ENCODE measurements at regions not wholly inside any gene's neighbourhood (a gene's known extent, or its start where the extent isn't known, plus 50 kb on each side); places are given as distances from the start of the nearest gene placed in this dataset.

- TF ChIP-seq, protein P1, sequence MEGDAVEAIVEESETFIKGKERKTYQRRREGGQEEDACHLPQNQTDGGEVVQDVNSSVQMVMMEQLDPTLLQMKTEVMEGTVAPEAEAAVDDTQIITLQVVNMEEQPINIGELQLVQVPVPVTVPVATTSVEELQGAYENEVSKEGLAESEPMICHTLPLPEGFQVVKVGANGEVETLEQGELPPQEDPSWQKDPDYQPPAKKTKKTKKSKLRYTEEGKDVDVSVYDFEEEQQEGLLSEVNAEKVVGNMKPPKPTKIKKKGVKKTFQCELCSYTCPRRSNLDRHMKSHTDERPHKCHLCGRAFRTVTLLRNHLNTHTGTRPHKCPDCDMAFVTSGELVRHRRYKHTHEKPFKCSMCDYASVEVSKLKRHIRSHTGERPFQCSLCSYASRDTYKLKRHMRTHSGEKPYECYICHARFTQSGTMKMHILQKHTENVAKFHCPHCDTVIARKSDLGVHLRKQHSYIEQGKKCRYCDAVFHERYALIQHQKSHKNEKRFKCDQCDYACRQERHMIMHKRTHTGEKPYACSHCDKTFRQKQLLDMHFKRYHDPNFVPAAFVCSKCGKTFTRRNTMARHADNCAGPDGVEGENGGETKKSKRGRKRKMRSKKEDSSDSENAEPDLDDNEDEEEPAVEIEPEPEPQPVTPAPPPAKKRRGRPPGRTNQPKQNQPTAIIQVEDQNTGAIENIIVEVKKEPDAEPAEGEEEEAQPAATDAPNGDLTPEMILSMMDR (IDR thresholded peaks at IDR 0.05; ENCODE audit: control extremely low read depth in 1 of 3, insufficient read depth in 1 of 3, low read depth in 1 of 3, low read length in 3 of 3): no peak
- TF ChIP-seq CBX8 (IDR thresholded peaks at IDR 0.05; ENCODE audit: borderline replicate concordance, low read depth, low read length) (no peak), JUN (IDR thresholded peaks at IDR 0.05; ENCODE audit: low read depth, low read length) (no peak)
Observed at GRCh38 chr10:33046792-33047191, 88.8 kb upstream of the ITGB1 start.

All from H1 (cell line).